ENCODE measurements at regions not wholly inside any gene's neighbourhood (a gene's known extent, or its start where the extent isn't known, plus 50 kb on each side); places are given as distances from the start of the nearest gene placed in this dataset.

DNA sequence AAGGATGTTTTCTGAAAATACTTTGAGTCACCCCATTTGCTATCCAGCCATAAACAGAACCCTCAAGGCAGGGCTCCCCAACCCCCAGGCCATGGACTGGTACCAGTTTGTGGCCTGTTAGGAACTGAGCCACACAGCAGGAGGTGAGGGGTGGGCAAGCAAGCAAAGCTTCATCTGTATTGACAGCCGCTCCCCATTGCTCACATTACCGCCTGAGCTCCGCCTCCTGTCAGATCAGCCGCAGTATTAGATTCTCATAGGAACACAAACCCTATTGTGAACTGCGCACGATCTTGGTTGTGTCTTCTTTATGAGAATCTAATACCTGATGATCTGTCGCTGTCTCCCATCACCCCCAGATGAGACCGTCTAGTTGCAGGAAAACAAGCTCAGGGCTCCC is 543.8 kb downstream of the CBLN4 start:
- ChIA-PET POLR2A (no interaction called here), CTCF (no interaction called here)
- H3K4me1 Mint-ChIP-seq (ENCODE audit: low read depth, unreplicated experiment) = no peaks in the 10 kb centered on the region
- no peak overlapping the region for H3K27ac Mint-ChIP-seq (ENCODE audit: unreplicated experiment)
- no TSS peak for BruUV-seq (replicated peaks)
- intact Hi-C loops (cut with micrococcal nuclease; ENCODE audit: unreplicated experiment) = no loop called here
- no peaks in the 10 kb centered on the region for H3K9me3 ChIP-seq
- H3K36me3 Mint-ChIP-seq (ENCODE audit: insufficient read depth, unreplicated experiment) = no peaks in the 10 kb centered on the region
- H3K4me1 ChIP-seq = no peaks in the 10 kb centered on the region
- TF ChIP-seq CTCF (IDR thresholded peaks at IDR 0.05; ENCODE audit: insufficient read depth in 1 of 2, low read depth in 1 of 2, low read length in 1 of 2, severe bottlenecking in 1 of 2, unreplicated experiment in 1 of 2) = no peak
- no peaks in the 10 kb centered on the region for H3K36me3 ChIP-seq (ENCODE audit: control insufficient read depth, insufficient read depth, low read length)
- no peak overlapping the region for H3K4me3 Mint-ChIP-seq (ENCODE audit: unreplicated experiment)
- peaks cover 2% of the 10 kb centered on the region for H3K27me3 Mint-ChIP-seq (ENCODE audit: insufficient read depth, unreplicated experiment)
- H3K4me3 ChIP-seq (ENCODE audit: low read depth, low read length) = no peak overlapping the region
- no peaks in the 10 kb centered on the region for H3K9me3 Mint-ChIP-seq (ENCODE audit: unreplicated experiment)
- DNase-seq = no peak
- H3K27me3 ChIP-seq (replicated peaks; ENCODE audit: control insufficient read depth, insufficient read depth, low read length) = no peaks in the 10 kb centered on the region

DNA sequence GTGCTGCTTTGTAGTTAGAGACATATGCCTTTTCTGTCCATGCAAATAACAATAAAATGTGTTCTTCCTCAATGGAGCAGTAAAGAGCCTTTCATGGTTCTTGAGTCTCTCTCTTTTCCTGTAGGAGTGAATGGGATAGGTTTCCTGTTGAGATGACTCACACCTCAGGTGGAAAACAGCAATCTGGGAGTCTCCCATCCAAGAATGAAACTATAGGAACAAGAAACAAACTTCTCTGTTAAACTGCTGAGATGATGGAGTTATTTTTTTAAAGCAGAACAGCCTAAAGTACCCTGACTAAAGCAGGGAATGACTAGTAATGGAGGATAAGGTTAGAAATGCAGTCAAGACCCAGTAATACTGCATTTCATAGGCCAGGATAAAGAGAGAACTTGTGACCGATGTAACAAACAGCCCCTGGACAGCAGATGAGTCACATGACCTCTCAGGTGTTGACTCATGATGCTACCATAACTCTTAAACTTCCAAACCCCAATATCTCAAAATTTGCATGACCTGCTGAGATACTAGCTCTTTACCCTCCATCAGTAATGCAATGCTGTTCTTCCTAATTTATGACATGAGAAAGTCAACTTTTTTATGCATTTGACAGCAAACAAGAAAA is 548.9 kb downstream of the CBLN4 start:
- TF ChIP-seq CTCF (IDR thresholded peaks at IDR 0.05; ENCODE audit: insufficient read depth in 1 of 2, low read depth in 1 of 2, low read length in 1 of 2, severe bottlenecking in 1 of 2, unreplicated experiment in 1 of 2) = no peak
- Mint-ChIP-seq H3K4me1 (ENCODE audit: low read depth, unreplicated experiment) (no peaks in the 10 kb centered on the region), H3K9me3 (ENCODE audit: unreplicated experiment) (no peaks in the 10 kb centered on the region), H3K27ac (ENCODE audit: unreplicated experiment) (no peak overlapping the region), H3K36me3 (ENCODE audit: insufficient read depth, unreplicated experiment) (no peaks in the 10 kb centered on the region), H3K27me3 (ENCODE audit: insufficient read depth, unreplicated experiment) (no peaks in the 10 kb centered on the region), H3K4me3 (ENCODE audit: unreplicated experiment) (no peak overlapping the region)
- H3K27me3 ChIP-seq (replicated peaks; ENCODE audit: control insufficient read depth, insufficient read depth, low read length) = no peaks in the 10 kb centered on the region
- H3K4me3 ChIP-seq (ENCODE audit: low read depth, low read length) = no peak overlapping the region
- no peak for DNase-seq
- H3K36me3 ChIP-seq (ENCODE audit: control insufficient read depth, insufficient read depth, low read length) = no peaks in the 10 kb centered on the region
- H3K4me1 ChIP-seq = no peaks in the 10 kb centered on the region
- POLR2A ChIA-PET = no interaction called here
- BruUV-seq (replicated peaks) = no TSS peak
- H3K9me3 ChIP-seq = 0 out of 2 replicates have a peak, but pooled peaks cover 3% of the 10 kb centered on the region
- CTCF ChIA-PET = no interaction called here
- intact Hi-C loops (cut with micrococcal nuclease; ENCODE audit: unreplicated experiment) = no loop called here

DNA sequence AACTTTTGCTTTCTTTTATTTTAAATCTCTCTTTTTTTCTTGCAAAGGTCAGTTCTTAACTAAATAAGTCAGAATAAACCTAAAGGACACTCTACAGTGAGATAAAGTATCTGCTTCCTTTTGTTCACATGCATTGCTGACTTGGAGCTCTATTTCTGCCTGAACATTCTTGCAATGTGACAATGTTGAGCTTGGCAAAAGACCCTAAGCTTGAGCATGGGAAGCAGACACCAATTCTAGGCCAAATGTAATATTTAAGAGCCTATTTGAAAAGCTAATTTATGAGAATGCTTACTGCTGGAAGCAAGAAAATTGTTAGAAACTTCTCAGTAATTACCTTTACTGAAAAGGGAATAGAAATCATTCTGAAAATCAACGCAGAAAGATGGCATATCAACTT is 556.2 kb downstream of the CBLN4 start:
- intact Hi-C loops (cut with micrococcal nuclease; ENCODE audit: unreplicated experiment) = no loop called here
- POLR2A ChIA-PET = no interaction called here
- Histone ChIP-seq H3K27me3 (replicated peaks; ENCODE audit: control insufficient read depth, insufficient read depth, low read length) (no peaks in the 10 kb centered on the region), H3K4me1 (no peaks in the 10 kb centered on the region), H3K36me3 (ENCODE audit: control insufficient read depth, insufficient read depth, low read length) (no peaks in the 10 kb centered on the region), H3K9me3 (0 out of 2 replicates have a peak, but pooled peaks cover under 1% of the 10 kb centered on the region), H3K4me3 (ENCODE audit: low read depth, low read length) (no peak overlapping the region)
- Mint-ChIP-seq H3K27me3 (ENCODE audit: insufficient read depth, unreplicated experiment) (peaks cover 8% of the 10 kb centered on the region), H3K36me3 (ENCODE audit: insufficient read depth, unreplicated experiment) (no peaks in the 10 kb centered on the region), H3K27ac (ENCODE audit: unreplicated experiment) (no peak overlapping the region), H3K4me1 (ENCODE audit: low read depth, unreplicated experiment) (no peaks in the 10 kb centered on the region), H3K9me3 (ENCODE audit: unreplicated experiment) (no peaks in the 10 kb centered on the region), H3K4me3 (ENCODE audit: unreplicated experiment) (no peak overlapping the region)
- no peak for DNase-seq
- no peak for TF ChIP-seq CTCF (IDR thresholded peaks at IDR 0.05; ENCODE audit: insufficient read depth in 1 of 2, low read depth in 1 of 2, low read length in 1 of 2, severe bottlenecking in 1 of 2, unreplicated experiment in 1 of 2)
- no TSS peak for BruUV-seq (replicated peaks)
- CTCF ChIA-PET = no interaction called here

All from Caco-2 (cell line).